ENCODE measurements at regions not wholly inside any gene's neighbourhood (a gene's known extent, or its start where the extent isn't known, plus 50 kb on each side); places are given as distances from the start of the nearest gene placed in this dataset.

DNA sequence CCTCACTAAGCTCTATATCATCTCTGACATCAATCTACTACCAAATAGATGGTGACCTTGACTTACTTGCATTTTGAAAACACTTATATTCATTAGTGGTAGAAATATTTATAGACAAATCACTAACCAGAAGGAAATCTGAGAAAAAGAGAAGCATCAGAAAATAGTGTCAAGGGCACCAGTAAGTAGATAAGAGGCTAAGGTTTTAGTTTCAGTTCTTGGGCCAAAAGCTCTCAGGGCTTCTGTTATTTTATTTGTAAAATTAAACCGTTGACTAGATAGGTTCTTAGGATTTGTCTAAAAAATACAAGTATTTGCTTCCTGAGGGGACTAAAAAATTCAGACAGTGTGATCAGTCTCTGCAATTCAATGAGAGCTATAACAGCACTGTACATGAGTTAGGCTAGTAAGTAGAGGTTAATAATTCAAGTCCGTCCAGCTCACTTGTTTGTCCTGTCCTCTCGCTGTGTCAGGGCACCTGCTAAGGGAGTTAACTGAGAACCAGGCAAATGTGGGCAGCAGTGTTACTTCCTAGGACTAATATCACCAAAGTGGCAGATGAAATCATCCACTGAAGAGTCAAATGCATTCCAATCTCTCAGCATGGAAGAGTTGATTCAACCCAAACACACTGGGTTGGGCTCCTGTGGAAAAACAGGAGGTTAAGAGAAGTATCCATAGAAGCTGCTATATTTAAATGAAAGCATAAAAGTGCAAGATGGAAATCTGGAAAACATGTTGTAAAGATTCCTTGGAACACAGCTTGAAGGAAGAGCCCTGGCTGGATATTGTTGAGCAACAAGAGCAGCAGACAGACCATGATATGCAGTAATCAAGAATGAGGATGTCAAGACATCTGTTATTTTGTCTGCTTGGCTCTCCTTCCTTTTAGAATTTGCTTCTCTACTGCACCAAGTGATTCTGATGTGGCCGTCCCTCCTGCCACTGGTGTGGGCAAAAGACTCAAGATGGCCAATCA, 134.9 kb upstream of the ZBTB20 start:
- TF ChIP-seq, protein P1, sequence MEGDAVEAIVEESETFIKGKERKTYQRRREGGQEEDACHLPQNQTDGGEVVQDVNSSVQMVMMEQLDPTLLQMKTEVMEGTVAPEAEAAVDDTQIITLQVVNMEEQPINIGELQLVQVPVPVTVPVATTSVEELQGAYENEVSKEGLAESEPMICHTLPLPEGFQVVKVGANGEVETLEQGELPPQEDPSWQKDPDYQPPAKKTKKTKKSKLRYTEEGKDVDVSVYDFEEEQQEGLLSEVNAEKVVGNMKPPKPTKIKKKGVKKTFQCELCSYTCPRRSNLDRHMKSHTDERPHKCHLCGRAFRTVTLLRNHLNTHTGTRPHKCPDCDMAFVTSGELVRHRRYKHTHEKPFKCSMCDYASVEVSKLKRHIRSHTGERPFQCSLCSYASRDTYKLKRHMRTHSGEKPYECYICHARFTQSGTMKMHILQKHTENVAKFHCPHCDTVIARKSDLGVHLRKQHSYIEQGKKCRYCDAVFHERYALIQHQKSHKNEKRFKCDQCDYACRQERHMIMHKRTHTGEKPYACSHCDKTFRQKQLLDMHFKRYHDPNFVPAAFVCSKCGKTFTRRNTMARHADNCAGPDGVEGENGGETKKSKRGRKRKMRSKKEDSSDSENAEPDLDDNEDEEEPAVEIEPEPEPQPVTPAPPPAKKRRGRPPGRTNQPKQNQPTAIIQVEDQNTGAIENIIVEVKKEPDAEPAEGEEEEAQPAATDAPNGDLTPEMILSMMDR (IDR thresholded peaks at IDR 0.05; ENCODE audit: insufficient read depth, low read length, missing control alignments) = no peak
- ChIA-PET CTCF (interaction anchor here (1.0 kb wide), 1 partner anchor 65 kb away, joined by 3 read pairs; no protein-coding TSS in a partner anchor), POLR2A (no interaction called here)
- no peak overlapping the region for H3K4me3 ChIP-seq (ENCODE audit: low read depth, low read length)
- DNase-seq (ENCODE audit: low read depth, low spot score) = no peak

DNA sequence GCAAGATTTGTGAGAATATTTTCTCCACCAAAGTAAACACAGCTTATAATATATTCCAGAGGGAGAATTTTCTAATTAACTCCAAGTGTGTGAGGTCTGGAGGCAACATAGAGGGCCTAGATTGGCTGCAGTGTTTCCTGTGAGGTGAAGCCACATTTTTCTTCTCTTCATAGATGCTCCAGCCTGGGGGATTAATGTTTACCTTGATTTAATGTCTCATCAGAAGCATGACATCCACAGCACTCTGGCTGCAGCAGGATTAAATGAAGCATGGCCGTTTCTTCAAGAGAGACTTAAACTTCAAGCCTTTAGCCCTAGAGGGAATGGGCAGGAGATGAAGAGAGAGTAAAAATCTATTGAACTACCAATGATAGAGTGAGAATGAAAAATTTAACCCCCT, 137.9 kb upstream of the ZBTB20 start:
- TF ChIP-seq, protein P1 (IDR thresholded peaks at IDR 0.05; ENCODE audit: insufficient read depth, low read length, missing control alignments) = no peak
- ChIA-PET CTCF (no interaction called here), POLR2A (no interaction called here)
- no peak for DNase-seq (ENCODE audit: low read depth, low spot score)
- H3K4me3 ChIP-seq (ENCODE audit: low read depth, low read length) = no peak overlapping the region

DNA sequence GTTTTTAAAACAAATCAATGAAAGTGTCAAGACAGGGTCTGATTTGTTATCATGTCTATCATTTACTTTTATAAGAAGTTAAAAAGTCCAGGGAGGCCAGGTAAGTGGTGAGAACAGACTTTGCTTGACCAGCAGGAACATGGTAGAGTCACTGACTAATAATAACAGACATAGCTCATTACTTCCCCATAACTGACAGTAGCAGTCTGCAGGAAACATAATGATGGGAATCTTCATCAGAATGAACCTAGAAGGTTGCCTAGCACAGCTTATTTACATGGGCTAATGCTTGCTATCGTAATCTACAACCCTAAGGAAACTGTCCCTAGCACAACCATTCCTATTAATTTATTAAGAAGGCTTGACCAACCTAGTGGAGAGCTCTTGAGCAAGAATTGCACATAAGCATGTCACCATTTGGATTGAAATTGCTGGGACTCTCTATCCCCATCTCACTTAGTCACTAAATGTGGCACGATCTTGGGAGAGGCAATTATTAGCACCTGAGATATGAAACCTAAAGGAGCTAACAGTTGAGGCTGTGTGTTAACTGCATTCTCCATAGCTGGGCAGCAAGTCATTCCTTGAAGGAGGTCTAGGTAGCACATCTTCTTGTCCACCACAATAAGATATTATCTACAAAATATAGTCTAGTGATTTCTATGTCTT, 139.6 kb upstream of the ZBTB20 start:
- DNase-seq (ENCODE audit: low read depth, low spot score) = no peak
- CTCF ChIA-PET = interaction anchor here (1.1 kb wide), 1 partner anchor 151 kb away, joined by 3 read pairs; no protein-coding TSS in a partner anchor
- POLR2A ChIA-PET = no interaction called here
- TF ChIP-seq, protein P1 (IDR thresholded peaks at IDR 0.05; ENCODE audit: insufficient read depth, low read length, missing control alignments) = no peak
- H3K4me3 ChIP-seq (ENCODE audit: low read depth, low read length) = no peak overlapping the region

DNA sequence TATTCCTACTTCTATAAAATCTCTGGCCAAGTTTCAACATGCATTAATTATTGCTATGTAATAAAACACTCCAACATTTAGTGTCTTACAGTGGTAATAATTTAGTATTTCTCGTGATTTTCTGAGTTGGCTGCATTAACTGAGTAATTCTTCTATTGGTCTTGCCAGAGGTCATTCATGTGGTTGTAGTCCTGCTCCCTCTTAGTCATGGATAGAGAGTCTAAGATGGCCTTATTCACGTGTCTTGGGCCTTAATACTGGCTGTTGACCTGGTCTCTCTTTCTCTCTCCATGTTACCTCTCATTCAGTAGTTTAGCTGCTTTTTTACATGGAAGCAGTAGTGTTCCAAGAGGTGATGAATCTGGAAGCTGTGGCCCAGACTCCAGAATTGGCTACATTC, 140.1 kb upstream of the ZBTB20 start:
- POLR2A ChIA-PET = no interaction called here
- CTCF ChIA-PET = no interaction called here
- H3K4me3 ChIP-seq (ENCODE audit: low read depth, low read length) = no peak overlapping the region
- no peak for DNase-seq (ENCODE audit: low read depth, low spot score)
- TF ChIP-seq, protein P1 (IDR thresholded peaks at IDR 0.05; ENCODE audit: insufficient read depth, low read length, missing control alignments) = no peak

DNA sequence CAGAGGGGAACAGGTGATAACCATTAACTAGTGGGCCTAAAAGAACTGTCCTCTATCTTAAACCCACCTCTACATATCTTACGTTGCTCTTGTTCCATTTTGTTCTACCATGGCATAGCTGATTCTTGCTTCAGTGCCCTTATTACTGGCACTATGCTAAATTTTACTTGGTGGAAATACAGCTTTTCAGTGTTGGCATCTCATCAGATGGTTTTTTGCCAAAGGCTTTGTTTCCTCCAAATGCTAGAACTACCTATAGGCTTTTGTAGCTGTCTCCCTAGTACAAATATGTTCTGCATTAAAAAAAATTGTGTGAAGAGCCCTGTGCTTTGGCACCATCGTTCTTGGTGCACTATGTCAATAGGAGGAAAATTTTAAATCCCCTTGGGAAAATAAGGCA, 145.0 kb upstream of the ZBTB20 start:
- DNase-seq (ENCODE audit: low read depth, low spot score) = no peak
- no peak overlapping the region for H3K4me3 ChIP-seq (ENCODE audit: low read depth, low read length)
- TF ChIP-seq, protein P1 (IDR thresholded peaks at IDR 0.05; ENCODE audit: insufficient read depth, low read length, missing control alignments) = no peak
- ChIA-PET CTCF (no interaction called here), POLR2A (no interaction called here)

DNA sequence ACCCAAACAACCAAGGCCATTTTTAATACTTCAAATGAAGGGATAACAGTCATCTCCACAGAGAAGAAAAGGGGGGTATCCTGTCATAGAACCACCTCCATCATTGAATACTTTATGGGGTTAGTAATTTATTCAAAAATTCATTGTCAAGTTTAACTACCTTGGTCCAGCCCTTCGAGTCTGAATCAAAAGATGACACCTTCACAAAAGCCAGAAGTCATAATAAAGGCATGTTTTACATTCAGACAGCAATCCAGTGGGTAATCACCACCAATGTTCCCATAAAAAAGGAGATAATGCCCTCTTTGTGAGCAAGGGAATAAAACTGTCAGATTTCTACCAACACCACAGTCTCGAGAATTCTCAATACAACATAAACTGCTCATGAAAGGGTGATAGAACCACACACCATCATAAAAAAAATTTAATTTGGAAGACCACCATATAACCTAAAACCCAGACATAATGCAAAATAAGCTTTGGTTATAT, 145.6 kb upstream of the ZBTB20 start:
- ChIA-PET CTCF (no interaction called here), POLR2A (no interaction called here)
- TF ChIP-seq, protein P1 (IDR thresholded peaks at IDR 0.05; ENCODE audit: insufficient read depth, low read length, missing control alignments) = no peak
- no peak for DNase-seq (ENCODE audit: low read depth, low spot score)
- H3K4me3 ChIP-seq (ENCODE audit: low read depth, low read length) = no peak overlapping the region

Measured in AG04449 (cell line).